ENCODE measurements at regions not wholly inside any gene's neighbourhood (a gene's known extent, or its start where the extent isn't known, plus 50 kb on each side); places are given as distances from the start of the nearest gene placed in this dataset.

DNA sequence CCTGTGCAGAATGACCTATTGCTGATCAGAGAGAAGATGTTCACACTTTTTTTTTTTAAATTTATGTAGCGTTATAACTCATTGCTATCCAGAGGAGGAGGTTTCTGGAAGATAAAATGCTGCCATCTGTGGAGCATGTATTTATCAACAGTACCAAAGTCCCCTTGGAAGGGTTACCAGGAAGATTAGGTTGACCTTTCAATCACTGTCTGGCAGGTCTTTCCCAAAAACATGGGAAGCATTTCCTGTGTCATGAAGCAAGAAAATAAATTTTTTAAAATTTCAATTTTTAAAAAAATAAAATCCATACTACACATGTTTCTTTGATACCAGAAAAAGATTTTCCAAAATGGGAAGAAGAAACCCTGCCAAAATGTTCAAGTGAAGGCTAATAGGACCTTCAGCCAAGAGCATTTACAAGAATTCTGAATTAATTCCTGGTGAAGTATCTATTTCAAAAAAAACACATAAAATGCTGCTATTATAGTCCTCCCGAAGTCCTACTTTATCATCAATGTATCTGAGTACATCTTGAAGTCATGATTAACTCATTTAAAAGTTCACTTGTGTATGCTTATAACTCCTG, 143.9 kb upstream of the RND3 start:
- ATAC-seq (no peak), DNase-seq (ENCODE audit: low spot score) (no peak)
- TF ChIP-seq MLX (CRISPR knock-in tag; IDR thresholded peaks at IDR 0.05) (no peak), GTF2I (CRISPR knock-in tag; conservative IDR thresholded peaks at IDR 0.05) (no peak), ZBTB21 (CRISPR knock-in tag; IDR thresholded peaks at IDR 0.05; ENCODE audit: borderline replicate concordance) (no peak), ZNF671 (CRISPR knock-in tag; IDR thresholded peaks at IDR 0.05) (no peak), ELF4 (CRISPR knock-in tag; IDR thresholded peaks at IDR 0.05; ENCODE audit: low read depth) (no peak), SMAD4 (CRISPR knock-in tag; IDR thresholded peaks at IDR 0.05) (no peak), GRHL2 (CRISPR knock-in tag; IDR thresholded peaks at IDR 0.05; ENCODE audit: insufficient replicate concordance, severe bottlenecking) (no peak), HMGA2 (CRISPR knock-in tag; IDR thresholded peaks at IDR 0.05) (no peak), ETV6 (CRISPR knock-in tag; IDR thresholded peaks at IDR 0.05) (no peak)
- TF ChIP-seq, protein P1, sequence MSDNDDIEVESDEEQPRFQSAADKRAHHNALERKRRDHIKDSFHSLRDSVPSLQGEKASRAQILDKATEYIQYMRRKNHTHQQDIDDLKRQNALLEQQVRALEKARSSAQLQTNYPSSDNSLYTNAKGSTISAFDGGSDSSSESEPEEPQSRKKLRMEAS (CRISPR knock-in tag; IDR thresholded peaks at IDR 0.05): no peak
- TF ChIP-seq, protein P2, sequence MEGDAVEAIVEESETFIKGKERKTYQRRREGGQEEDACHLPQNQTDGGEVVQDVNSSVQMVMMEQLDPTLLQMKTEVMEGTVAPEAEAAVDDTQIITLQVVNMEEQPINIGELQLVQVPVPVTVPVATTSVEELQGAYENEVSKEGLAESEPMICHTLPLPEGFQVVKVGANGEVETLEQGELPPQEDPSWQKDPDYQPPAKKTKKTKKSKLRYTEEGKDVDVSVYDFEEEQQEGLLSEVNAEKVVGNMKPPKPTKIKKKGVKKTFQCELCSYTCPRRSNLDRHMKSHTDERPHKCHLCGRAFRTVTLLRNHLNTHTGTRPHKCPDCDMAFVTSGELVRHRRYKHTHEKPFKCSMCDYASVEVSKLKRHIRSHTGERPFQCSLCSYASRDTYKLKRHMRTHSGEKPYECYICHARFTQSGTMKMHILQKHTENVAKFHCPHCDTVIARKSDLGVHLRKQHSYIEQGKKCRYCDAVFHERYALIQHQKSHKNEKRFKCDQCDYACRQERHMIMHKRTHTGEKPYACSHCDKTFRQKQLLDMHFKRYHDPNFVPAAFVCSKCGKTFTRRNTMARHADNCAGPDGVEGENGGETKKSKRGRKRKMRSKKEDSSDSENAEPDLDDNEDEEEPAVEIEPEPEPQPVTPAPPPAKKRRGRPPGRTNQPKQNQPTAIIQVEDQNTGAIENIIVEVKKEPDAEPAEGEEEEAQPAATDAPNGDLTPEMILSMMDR (IDR thresholded peaks at IDR 0.05): no peak
- ChIA-PET CTCF (no interaction called here), POLR2A (no interaction called here)
- Mint-ChIP-seq H3K36me3 (peaks cover 5% of the 10 kb centered on the region), H3K27ac (no peak overlapping the region), H3K9me3 (peaks cover 40% of the 10 kb centered on the region), H3K4me1 (peaks cover 3% of the 10 kb centered on the region), H3K27me3 (ENCODE audit: low read depth) (peaks cover 3% of the 10 kb centered on the region; the same call in 1 of the 2 replicates), H3K4me3 (no peak overlapping the region)

GRCh38 chr2:150630587-150631235, 143.2 kb upstream of the RND3 start:
- DNase-seq (ENCODE audit: low spot score) (no peak), ATAC-seq (no peak)
- H3K4me1 Mint-ChIP-seq: peaks cover 3% of the 10 kb centered on the region
- H3K9me3 Mint-ChIP-seq: peaks cover 47% of the 10 kb centered on the region
- POLR2A ChIA-PET: no interaction called here
- no peak overlapping the region for H3K4me3 Mint-ChIP-seq
- peaks cover 11% of the 10 kb centered on the region for H3K36me3 Mint-ChIP-seq
- CTCF ChIA-PET: no interaction called here
- no peak overlapping the region for H3K27ac Mint-ChIP-seq
- peaks cover 6% of the 10 kb centered on the region; the same call in 1 of the 2 replicates for H3K27me3 Mint-ChIP-seq (ENCODE audit: low read depth)
- TF ChIP-seq, protein P3, sequence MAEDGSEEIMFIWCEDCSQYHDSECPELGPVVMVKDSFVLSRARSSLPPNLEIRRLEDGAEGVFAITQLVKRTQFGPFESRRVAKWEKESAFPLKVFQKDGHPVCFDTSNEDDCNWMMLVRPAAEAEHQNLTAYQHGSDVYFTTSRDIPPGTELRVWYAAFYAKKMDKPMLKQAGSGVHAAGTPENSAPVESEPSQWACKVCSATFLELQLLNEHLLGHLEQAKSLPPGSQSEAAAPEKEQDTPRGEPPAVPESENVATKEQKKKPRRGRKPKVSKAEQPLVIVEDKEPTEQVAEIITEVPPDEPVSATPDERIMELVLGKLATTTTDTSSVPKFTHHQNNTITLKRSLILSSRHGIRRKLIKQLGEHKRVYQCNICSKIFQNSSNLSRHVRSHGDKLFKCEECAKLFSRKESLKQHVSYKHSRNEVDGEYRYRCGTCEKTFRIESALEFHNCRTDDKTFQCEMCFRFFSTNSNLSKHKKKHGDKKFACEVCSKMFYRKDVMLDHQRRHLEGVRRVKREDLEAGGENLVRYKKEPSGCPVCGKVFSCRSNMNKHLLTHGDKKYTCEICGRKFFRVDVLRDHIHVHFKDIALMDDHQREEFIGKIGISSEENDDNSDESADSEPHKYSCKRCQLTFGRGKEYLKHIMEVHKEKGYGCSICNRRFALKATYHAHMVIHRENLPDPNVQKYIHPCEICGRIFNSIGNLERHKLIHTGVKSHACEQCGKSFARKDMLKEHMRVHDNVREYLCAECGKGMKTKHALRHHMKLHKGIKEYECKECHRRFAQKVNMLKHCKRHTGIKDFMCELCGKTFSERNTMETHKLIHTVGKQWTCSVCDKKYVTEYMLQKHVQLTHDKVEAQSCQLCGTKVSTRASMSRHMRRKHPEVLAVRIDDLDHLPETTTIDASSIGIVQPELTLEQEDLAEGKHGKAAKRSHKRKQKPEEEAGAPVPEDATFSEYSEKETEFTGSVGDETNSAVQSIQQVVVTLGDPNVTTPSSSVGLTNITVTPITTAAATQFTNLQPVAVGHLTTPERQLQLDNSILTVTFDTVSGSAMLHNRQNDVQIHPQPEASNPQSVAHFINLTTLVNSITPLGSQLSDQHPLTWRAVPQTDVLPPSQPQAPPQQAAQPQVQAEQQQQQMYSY (CRISPR knock-in tag; IDR thresholded peaks at IDR 0.05): no peak
- TF ChIP-seq, protein P4, sequence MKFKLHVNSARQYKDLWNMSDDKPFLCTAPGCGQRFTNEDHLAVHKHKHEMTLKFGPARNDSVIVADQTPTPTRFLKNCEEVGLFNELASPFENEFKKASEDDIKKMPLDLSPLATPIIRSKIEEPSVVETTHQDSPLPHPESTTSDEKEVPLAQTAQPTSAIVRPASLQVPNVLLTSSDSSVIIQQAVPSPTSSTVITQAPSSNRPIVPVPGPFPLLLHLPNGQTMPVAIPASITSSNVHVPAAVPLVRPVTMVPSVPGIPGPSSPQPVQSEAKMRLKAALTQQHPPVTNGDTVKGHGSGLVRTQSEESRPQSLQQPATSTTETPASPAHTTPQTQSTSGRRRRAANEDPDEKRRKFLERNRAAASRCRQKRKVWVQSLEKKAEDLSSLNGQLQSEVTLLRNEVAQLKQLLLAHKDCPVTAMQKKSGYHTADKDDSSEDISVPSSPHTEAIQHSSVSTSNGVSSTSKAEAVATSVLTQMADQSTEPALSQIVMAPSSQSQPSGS (CRISPR knock-in tag; IDR thresholded peaks at IDR 0.05; ENCODE audit: borderline replicate concordance, low read depth): no peak
- TF ChIP-seq SOX15 (CRISPR knock-in tag; IDR thresholded peaks at IDR 0.05) (no peak), JAZF1 (CRISPR knock-in tag; IDR thresholded peaks at IDR 0.05) (no peak), GRHL2 (CRISPR knock-in tag; IDR thresholded peaks at IDR 0.05; ENCODE audit: insufficient replicate concordance, severe bottlenecking) (no peak), IRF2 (CRISPR knock-in tag; IDR thresholded peaks at IDR 0.05; ENCODE audit: borderline replicate concordance, low read depth) (no peak), FOXK1 (CRISPR knock-in tag; IDR thresholded peaks at IDR 0.05) (no peak), ZNF532 (CRISPR knock-in tag; IDR thresholded peaks at IDR 0.05; ENCODE audit: borderline replicate concordance) (no peak)
- TF ChIP-seq, protein P2 (IDR thresholded peaks at IDR 0.05): no peak
- TF ChIP-seq, protein P1 (CRISPR knock-in tag; IDR thresholded peaks at IDR 0.05): no peak

Measured in WTC11 (cell line).